ENCODE measurements at regions not wholly inside any gene's neighbourhood (a gene's known extent, or its start where the extent isn't known, plus 50 kb on each side); places are given as distances from the start of the nearest gene placed in this dataset.

DNA sequence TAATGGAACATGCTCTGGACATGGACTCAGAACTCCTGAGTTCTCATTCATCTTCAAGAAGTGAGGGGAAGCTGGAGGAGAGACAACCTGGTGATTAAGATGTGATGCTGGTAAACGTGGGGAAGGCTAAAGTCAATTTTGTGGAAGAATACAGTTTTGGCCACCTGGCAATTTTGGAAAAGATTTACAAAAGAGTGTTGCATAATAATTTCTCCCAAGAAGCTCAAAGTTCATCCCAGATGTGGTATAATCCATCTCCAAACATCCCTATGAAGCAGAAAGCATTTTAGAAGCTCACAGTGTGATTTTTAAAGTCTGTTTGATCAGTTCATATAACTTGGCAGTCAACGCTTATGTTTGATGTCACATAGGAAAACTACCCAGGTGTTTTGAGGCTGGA, 208.7 kb downstream of the LMX1A start:
- no peak overlapping the region for H3K4me3 ChIP-seq (ENCODE audit: low read depth, low read length)
- TF ChIP-seq, protein P1, sequence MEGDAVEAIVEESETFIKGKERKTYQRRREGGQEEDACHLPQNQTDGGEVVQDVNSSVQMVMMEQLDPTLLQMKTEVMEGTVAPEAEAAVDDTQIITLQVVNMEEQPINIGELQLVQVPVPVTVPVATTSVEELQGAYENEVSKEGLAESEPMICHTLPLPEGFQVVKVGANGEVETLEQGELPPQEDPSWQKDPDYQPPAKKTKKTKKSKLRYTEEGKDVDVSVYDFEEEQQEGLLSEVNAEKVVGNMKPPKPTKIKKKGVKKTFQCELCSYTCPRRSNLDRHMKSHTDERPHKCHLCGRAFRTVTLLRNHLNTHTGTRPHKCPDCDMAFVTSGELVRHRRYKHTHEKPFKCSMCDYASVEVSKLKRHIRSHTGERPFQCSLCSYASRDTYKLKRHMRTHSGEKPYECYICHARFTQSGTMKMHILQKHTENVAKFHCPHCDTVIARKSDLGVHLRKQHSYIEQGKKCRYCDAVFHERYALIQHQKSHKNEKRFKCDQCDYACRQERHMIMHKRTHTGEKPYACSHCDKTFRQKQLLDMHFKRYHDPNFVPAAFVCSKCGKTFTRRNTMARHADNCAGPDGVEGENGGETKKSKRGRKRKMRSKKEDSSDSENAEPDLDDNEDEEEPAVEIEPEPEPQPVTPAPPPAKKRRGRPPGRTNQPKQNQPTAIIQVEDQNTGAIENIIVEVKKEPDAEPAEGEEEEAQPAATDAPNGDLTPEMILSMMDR (IDR thresholded peaks at IDR 0.05; ENCODE audit: low read depth, low read length, missing control alignments) = no peak
- DNase-seq (ENCODE audit: low read depth) = no peak

DNA sequence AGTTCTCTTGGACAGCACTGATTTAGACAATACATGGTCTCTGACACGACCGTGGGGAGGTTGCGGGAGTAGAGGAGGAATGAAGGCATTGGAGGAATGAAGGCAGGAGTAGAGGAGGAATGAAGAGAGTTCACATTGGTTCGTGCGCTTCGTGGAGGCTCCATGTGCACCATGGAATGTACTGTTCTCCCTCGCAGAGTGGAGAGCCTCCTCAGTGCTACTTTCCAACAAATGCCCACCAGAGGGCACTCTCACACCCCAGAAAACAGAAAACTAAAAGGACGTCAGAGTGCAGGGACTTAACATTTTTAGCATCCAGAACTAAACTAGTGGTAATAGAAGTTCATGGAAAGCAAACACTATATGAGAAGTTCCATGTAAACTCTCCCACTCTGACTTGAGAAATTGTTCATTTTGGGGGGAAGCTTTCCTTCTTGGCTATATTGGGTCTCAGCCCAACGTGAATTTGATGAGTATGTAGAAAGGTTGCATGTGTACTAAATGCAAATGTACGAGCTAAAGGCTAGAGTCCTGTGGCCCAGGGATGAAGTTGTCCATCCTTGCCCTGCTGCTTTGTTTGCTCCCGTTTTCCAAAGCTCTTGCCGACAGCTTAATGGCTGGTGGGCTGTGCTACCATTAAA, 211.6 kb downstream of the LMX1A start:
- TF ChIP-seq, protein P1 (IDR thresholded peaks at IDR 0.05; ENCODE audit: low read depth, low read length, missing control alignments) = peak; percentile 81
- H3K4me3 ChIP-seq (ENCODE audit: low read depth, low read length) = no peak overlapping the region
- DNase-seq (ENCODE audit: low read depth) = no peak

DNA sequence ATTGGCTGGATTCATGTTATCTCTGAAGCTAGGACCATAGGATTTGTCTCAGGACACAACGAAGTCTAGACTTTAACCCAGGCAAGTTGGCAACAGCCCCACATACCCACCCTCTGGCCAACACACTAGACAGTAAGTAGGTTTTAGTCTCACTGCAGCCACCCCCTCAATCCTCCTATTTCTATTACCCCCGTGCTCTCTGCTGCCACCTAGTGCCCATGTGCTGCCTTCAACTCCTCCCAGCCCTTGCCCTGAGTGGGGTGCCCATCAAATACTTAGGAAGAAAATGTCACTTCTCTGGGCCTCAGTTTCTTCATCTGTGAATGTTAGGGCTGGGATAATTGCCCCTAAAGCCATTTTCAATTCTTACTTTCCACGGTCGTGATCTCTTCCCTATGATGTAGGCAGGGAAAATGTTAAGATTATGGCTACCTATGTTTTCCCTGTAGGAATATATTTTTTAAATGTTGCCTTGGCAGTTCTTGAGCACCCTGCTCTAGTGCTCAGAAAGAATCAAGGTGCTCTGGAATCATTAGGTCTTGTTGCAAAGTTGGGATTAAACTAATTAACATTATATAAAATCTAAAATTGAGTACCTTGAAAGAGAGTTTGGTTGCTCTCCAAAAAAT, 213.0 kb downstream of the LMX1A start:
- TF ChIP-seq, protein P1 (IDR thresholded peaks at IDR 0.05; ENCODE audit: low read depth, low read length, missing control alignments) = peak; percentile 85
- no peak for DNase-seq (ENCODE audit: low read depth)
- H3K4me3 ChIP-seq (ENCODE audit: low read depth, low read length) = no peak overlapping the region

DNA sequence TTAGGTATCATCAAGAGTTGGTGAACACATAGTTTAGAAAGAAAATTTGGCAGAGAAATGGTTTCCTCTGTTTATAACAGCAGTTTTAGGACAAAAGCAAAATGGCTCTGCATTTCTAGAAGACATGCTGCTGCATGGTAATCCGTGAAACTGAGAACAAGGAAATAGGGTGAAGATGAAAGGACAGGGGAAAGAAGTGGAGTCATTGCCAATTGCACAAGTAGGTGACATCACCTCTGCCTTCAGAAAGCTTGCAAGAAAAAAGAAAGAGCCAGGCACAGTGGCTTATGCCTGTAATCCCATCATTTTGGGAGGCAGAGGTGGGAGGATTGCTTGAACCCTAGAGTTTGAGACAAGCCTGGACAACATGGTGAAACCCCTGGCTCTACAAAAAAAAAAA, 217.6 kb downstream of the LMX1A start:
- no peak overlapping the region for H3K4me3 ChIP-seq (ENCODE audit: low read depth, low read length)
- TF ChIP-seq, protein P1 (IDR thresholded peaks at IDR 0.05; ENCODE audit: low read depth, low read length, missing control alignments) = no peak
- no peak for DNase-seq (ENCODE audit: low read depth)

DNA sequence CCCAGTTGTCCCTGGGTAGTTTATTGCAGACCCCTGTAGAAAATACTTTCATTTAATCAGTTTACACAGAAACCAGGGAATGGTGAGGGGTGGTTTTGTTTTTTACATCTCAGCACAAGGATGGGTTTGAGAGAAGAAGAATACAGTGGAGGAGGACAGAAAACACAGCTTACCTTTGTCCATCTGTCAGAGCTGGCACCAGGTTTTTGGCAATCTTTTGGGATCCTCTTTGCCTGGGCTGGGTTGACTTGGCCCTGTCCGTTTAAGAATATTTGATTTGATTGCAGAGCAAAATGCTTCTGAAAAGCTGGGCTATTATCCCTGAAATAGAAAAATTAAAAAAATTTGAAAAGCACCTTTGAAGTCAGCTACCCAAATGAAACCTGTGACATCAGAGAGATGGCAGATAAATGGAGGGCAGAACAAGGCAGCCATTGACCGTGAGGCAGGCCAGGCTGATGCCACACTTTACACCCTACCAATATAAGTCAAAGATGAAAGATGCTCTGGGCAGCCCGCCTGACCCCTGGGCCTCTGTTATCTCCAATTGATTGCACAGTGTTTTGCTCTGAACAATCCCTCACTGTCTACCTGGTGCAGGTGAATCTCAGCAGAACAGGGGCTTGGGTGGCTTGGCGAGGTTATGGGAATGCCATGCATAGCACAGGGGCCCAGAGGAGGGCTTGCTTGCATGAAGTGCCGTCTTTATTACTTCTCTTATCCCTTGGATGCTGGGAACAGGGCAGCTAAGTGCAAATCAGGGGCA, 218.8 kb downstream of the LMX1A start:
- no peak for DNase-seq (ENCODE audit: low read depth)
- no peak overlapping the region for H3K4me3 ChIP-seq (ENCODE audit: low read depth, low read length)
- TF ChIP-seq, protein P1 (IDR thresholded peaks at IDR 0.05; ENCODE audit: low read depth, low read length, missing control alignments) = no peak

DNA sequence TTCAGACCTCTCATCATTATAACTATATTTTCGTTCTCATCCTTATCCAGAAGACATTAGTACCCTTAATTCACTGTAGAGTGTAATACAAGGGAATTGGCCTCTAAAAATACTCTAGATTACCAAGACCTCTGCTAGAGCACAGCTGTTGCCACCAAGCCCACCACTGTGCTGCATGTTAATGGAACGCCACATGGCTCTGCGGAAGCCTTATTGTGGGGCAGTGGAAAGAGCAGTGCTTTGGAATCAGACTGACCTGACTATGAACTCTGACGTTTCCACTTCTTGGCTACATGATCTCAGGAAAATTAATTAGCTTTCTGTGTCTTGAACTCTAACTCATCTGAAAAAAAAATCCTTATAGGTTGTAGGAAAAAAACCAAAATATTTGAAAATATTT, 222.1 kb downstream of the LMX1A start:
- H3K4me3 ChIP-seq (ENCODE audit: low read depth, low read length) = no peak overlapping the region
- TF ChIP-seq, protein P1 (IDR thresholded peaks at IDR 0.05; ENCODE audit: low read depth, low read length, missing control alignments) = no peak
- DNase-seq (ENCODE audit: low read depth) = no peak
